ENCODE measurements at regions not wholly inside any gene's neighbourhood (a gene's known extent, or its start where the extent isn't known, plus 50 kb on each side); places are given as distances from the start of the nearest gene placed in this dataset.

DNA sequence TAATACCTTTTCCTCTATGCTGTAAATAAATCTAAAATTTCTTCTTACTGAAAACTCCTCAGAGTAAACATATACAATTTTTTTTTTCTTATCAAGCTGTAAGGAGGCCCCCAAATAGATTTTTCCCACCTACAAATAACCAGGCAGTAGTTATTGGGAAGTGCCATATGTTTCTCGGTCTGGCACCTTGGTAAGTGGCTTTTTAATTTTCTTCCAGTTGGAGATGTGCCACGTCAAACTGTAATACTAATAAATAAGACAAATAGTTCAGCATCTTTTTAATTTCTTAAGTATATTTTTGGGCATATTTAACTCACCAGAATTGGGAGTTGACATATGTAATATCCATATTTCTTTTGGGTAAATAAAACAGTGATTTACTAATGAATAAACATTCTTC, 346.3 kb downstream of the DIPK2A start:
- 91% methylated on average over 1 of the region's 2 CpGs; no CpG with 5 or more reads in 1 of the 2 experiments for WGBS, 2 experiments (ENCODE audit: insufficient coverage in 1 of 2, insufficient read length in 1 of 2)

GRCh38 chr3:144324076-144324475, 352.5 kb downstream of the DIPK2A start:
- Mint-ChIP-seq H3K27ac (no peak overlapping the region), H3K36me3 (ENCODE audit: low read depth) (no peaks in the 10 kb centered on the region), H3K27me3 (ENCODE audit: insufficient read depth) (no peaks in the 10 kb centered on the region), H3K4me1 (no peaks in the 10 kb centered on the region), H3K9me3 (peaks cover 12% of the 10 kb centered on the region), H3K4me3 (no peak overlapping the region)
- 67 to 93% methylated on average over 1 to 2 of the region's 2 CpGs for WGBS, 2 experiments (ENCODE audit: insufficient coverage in 1 of 2, insufficient read length in 1 of 2)
- Histone ChIP-seq H3K4me1 (ENCODE audit: control insufficient read depth, insufficient read depth, low read length) (no peaks in the 10 kb centered on the region), H3K27ac (ENCODE audit: low read depth, low read length) (no peak overlapping the region), H3K9ac (ENCODE audit: extremely low read depth, low read length, poor library complexity, severe bottlenecking) (no peak overlapping the region), H3K4me3 (ENCODE audit: low read length) (no peak overlapping the region), H3K27me3 (ENCODE audit: control insufficient read depth, insufficient read depth, low read length, poor library complexity, severe bottlenecking) (no peaks in the 10 kb centered on the region), H3K36me3 (ENCODE audit: control insufficient read depth, insufficient read depth, low read length) (no peaks in the 10 kb centered on the region), H3K9me3 (ENCODE audit: control insufficient read depth, low read length) (peaks cover 12% of the 10 kb centered on the region)
- DNase-seq = no peak
- no peak for TF ChIP-seq CTCF (conservative IDR thresholded peaks at IDR 0.05)

More for the DNA sequence above, 346.3 kb downstream of the DIPK2A start:
- Mint-ChIP-seq H3K27me3 (ENCODE audit: insufficient read depth) (no peaks in the 10 kb centered on the region), H3K27ac (no peak overlapping the region), H3K9me3 (no peaks in the 10 kb centered on the region), H3K4me3 (no peak overlapping the region), H3K36me3 (ENCODE audit: low read depth) (no peaks in the 10 kb centered on the region), H3K4me1 (no peaks in the 10 kb centered on the region)
- Histone ChIP-seq H3K27me3 (ENCODE audit: control insufficient read depth, insufficient read depth, low read length, poor library complexity, severe bottlenecking) (no peaks in the 10 kb centered on the region), H3K4me1 (ENCODE audit: control insufficient read depth, insufficient read depth, low read length) (no peaks in the 10 kb centered on the region), H3K4me3 (ENCODE audit: low read length) (no peak overlapping the region), H3K9ac (ENCODE audit: extremely low read depth, low read length, poor library complexity, severe bottlenecking) (no peak overlapping the region), H3K36me3 (ENCODE audit: control insufficient read depth, insufficient read depth, low read length) (no peaks in the 10 kb centered on the region), H3K27ac (ENCODE audit: low read depth, low read length) (no peak overlapping the region), H3K9me3 (ENCODE audit: control insufficient read depth, low read length) (peaks cover 6% of the 10 kb centered on the region)
- no peak for TF ChIP-seq CTCF (conservative IDR thresholded peaks at IDR 0.05)
- DNase-seq = no peak

DNA sequence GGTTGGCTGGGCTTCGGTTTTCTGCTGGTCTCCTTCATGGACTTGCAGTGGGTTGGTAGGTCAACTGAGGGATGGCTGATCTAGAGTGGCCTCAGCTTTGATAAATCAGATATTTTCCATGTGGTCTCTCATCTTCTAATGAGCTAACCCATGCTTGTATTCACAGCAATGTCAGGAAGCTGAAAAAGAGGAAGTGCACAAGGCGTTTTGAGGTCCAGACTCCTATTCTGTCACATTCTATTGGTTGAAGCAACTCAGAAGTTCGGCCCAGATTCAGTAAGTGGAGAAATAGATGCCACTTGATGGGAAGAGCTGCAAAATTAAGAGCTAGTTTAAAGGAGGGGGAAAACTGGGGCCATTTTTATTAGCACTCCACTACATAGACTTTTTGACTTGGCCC, 361.2 kb downstream of the DIPK2A start:
- Histone ChIP-seq H3K36me3 (ENCODE audit: control insufficient read depth, insufficient read depth, low read length) (no peaks in the 10 kb centered on the region), H3K9ac (ENCODE audit: extremely low read depth, low read length, poor library complexity, severe bottlenecking) (no peak overlapping the region), H3K9me3 (ENCODE audit: control insufficient read depth, low read length) (peaks cover 5% of the 10 kb centered on the region), H3K27ac (ENCODE audit: low read depth, low read length) (no peak overlapping the region), H3K4me1 (ENCODE audit: control insufficient read depth, insufficient read depth, low read length) (no peaks in the 10 kb centered on the region), H3K4me3 (ENCODE audit: low read length) (no peak overlapping the region), H3K27me3 (ENCODE audit: control insufficient read depth, insufficient read depth, low read length, poor library complexity, severe bottlenecking) (no peaks in the 10 kb centered on the region)
- DNase-seq = no peak
- H3K36me3 Mint-ChIP-seq (ENCODE audit: low read depth) = no peaks in the 10 kb centered on the region
- H3K27me3 Mint-ChIP-seq (ENCODE audit: insufficient read depth) = no peaks in the 10 kb centered on the region
- no peak overlapping the region for H3K4me3 Mint-ChIP-seq
- no peaks in the 10 kb centered on the region for H3K4me1 Mint-ChIP-seq
- WGBS, 2 experiments (ENCODE audit: insufficient coverage in 1 of 2, insufficient read length in 1 of 2) = 91 to 100% methylated on average over 2 to 3 of the region's 3 CpGs
- H3K27ac Mint-ChIP-seq = no peak overlapping the region
- TF ChIP-seq CTCF (conservative IDR thresholded peaks at IDR 0.05) = no peak
- peaks cover 9% of the 10 kb centered on the region for H3K9me3 Mint-ChIP-seq
